ENCODE measurements at regions not wholly inside any gene's neighbourhood (a gene's known extent, or its start where the extent isn't known, plus 50 kb on each side); places are given as distances from the start of the nearest gene placed in this dataset.

GRCh38 chr2:133811409-133812125, 243.3 kb upstream of the NCKAP5 start:
- Histone ChIP-seq H3K9ac (ENCODE audit: low read length) (no peak overlapping the region), H3K36me3 (ENCODE audit: control insufficient read depth, insufficient read depth, low read length) (no peaks in the 10 kb centered on the region), H3K9me3 (ENCODE audit: control insufficient read depth, low read length) (no peaks in the 10 kb centered on the region), H3K4me1 (ENCODE audit: control insufficient read depth, insufficient read depth, low read length) (no peaks in the 10 kb centered on the region), H3K4me3 (ENCODE audit: low read length) (no peak overlapping the region), H3K27me3 (ENCODE audit: control insufficient read depth, insufficient read depth, low read length) (peaks cover 13% of the 10 kb centered on the region)

DNA sequence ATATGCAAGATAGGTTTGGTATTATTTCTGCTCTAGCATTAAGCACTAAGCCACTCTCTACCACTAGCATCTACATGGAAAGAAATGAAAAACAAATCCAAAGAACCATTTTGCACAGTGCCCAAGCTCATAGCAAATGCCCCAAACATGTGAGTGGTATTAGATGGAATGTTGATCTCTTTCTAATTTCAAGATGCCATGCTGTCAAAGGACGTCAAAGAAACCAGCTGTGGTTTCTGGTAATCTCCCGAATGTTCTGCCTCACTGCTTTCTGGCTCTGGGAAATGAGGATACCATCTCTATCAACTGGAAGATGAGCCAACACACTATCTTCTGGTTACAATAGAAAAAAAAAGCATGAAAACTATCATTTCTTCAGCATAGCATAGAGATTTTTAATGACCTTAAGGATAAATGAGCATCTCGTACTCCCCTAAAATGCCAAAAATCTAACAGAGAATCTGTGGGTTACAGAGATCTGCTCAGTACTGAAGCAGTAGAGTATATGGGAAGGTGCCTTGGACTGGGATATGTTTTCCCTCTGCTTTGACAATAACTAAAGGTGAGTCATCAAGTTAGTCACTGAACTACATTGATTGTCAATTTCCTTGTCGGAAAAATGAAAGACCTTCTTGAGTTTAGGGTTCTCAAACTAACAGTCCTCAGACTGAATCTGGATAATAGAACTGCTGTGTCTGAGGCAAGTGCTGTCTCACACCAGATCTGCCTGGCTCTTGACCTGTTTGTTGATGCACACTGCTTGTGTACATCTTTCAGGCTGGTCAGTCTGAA, 244.8 kb upstream of the NCKAP5 start:
- Histone ChIP-seq H3K36me3 (ENCODE audit: control insufficient read depth, insufficient read depth, low read length) (no peaks in the 10 kb centered on the region), H3K4me1 (ENCODE audit: control insufficient read depth, insufficient read depth, low read length) (peaks cover 5% of the 10 kb centered on the region), H3K27me3 (ENCODE audit: control insufficient read depth, insufficient read depth, low read length) (peaks cover 10% of the 10 kb centered on the region), H3K9ac (ENCODE audit: low read length) (no peak overlapping the region), H3K4me3 (ENCODE audit: low read length) (no peak overlapping the region), H3K9me3 (ENCODE audit: control insufficient read depth, low read length) (no peaks in the 10 kb centered on the region)

GRCh38 chr2:133814890-133815289, 246.6 kb upstream of the NCKAP5 start:
- no peaks in the 10 kb centered on the region for H3K36me3 ChIP-seq (ENCODE audit: control insufficient read depth, insufficient read depth, low read length)
- H3K9me3 ChIP-seq (ENCODE audit: control insufficient read depth, low read length): no peaks in the 10 kb centered on the region
- H3K9ac ChIP-seq (ENCODE audit: low read length): no peak overlapping the region
- H3K27me3 ChIP-seq (ENCODE audit: control insufficient read depth, insufficient read depth, low read length): peaks cover 10% of the 10 kb centered on the region
- H3K4me1 ChIP-seq (ENCODE audit: control insufficient read depth, insufficient read depth, low read length): peaks cover 6% of the 10 kb centered on the region
- H3K4me3 ChIP-seq (ENCODE audit: low read length): no peak overlapping the region

GRCh38 chr2:133816037-133816436, 247.8 kb upstream of the NCKAP5 start:
- no peaks in the 10 kb centered on the region for H3K9me3 ChIP-seq (ENCODE audit: control insufficient read depth, low read length)
- H3K9ac ChIP-seq (ENCODE audit: low read length): no peak overlapping the region
- peaks cover 6% of the 10 kb centered on the region for H3K4me1 ChIP-seq (ENCODE audit: control insufficient read depth, insufficient read depth, low read length)
- H3K27me3 ChIP-seq (ENCODE audit: control insufficient read depth, insufficient read depth, low read length): peaks cover 10% of the 10 kb centered on the region
- H3K4me3 ChIP-seq (ENCODE audit: low read length): no peak overlapping the region
- no peaks in the 10 kb centered on the region for H3K36me3 ChIP-seq (ENCODE audit: control insufficient read depth, insufficient read depth, low read length)

DNA sequence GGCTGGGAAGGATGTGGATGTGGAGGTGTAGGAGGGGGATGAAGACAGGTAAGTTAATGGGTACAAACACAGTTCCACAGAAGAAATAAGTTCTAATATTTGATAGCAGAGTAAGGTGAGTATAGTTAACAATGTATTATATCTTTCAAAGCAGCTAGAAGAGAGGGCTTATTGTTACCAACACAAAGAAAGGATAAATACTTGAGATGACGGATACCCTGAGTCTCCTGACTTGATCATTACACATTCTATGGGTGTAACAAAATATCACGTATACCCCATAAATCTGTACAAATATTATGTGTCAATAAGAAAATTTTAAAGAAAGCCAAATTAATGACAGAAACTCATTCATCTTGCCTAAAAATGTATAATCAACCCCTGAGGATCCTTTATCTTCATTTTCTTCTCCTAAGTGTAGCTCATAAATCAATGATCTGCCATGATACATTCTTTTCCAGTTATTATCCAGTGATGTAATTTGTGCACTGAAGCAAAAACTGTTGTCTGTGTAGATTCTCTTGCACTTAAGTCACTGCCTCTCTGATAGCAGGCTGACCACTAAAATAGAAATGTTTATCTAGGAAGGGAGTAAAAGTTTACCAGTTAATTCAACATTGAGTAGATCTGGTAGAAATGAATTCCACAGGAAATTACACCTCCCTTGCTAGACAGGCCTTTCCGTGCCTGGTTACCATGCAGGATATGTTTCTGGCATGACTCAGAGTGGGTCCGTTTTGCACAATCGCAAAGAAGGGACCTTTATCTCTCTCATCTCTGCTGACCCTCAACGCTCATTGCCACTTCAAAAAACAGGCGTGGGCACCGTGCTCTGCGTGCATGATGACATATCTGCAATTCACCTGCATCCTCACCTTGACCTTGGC, 249.7 kb upstream of the NCKAP5 start:
- H3K9me3 ChIP-seq (ENCODE audit: control insufficient read depth, low read length): no peaks in the 10 kb centered on the region
- H3K36me3 ChIP-seq (ENCODE audit: control insufficient read depth, insufficient read depth, low read length): no peaks in the 10 kb centered on the region
- no peak overlapping the region for H3K4me3 ChIP-seq (ENCODE audit: low read length)
- peaks cover 6% of the 10 kb centered on the region for H3K4me1 ChIP-seq (ENCODE audit: control insufficient read depth, insufficient read depth, low read length)
- no peak overlapping the region for H3K9ac ChIP-seq (ENCODE audit: low read length)
- H3K27me3 ChIP-seq (ENCODE audit: control insufficient read depth, insufficient read depth, low read length): peaks cover 8% of the 10 kb centered on the region

- Histone ChIP-seq H3K9ac (ENCODE audit: low read length) (no peak overlapping the region), H3K9me3 (ENCODE audit: control insufficient read depth, low read length) (no peaks in the 10 kb centered on the region), H3K4me1 (ENCODE audit: control insufficient read depth, insufficient read depth, low read length) (peaks cover 6% of the 10 kb centered on the region), H3K36me3 (ENCODE audit: control insufficient read depth, insufficient read depth, low read length) (no peaks in the 10 kb centered on the region), H3K4me3 (ENCODE audit: low read length) (no peak overlapping the region), H3K27me3 (ENCODE audit: control insufficient read depth, insufficient read depth, low read length) (peaks cover 6% of the 10 kb centered on the region)
These were observed 250.4 kb upstream of the NCKAP5 start for GRCh38 chr2:133818661-133819060.

DNA sequence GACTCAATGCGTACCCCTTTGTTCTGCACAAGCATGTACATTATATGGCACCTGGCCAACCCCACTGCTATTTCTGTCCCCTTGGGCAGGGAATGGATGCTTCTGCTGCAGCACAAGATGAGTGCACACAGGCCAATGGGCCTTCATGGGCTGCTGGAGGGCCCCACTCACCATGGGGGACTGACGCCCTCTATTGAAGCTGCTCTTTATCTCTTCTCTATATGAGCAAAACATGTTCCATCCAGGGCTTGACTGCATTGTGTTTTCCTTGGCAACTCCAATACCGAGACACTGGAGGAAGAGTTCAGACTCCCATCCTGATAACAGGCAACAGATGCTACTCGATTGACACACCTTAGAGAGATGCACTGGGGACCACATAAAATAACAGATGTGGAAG, 251.6 kb upstream of the NCKAP5 start:
- Histone ChIP-seq H3K9ac (ENCODE audit: low read length) (no peak overlapping the region), H3K36me3 (ENCODE audit: control insufficient read depth, insufficient read depth, low read length) (no peaks in the 10 kb centered on the region), H3K27me3 (ENCODE audit: control insufficient read depth, insufficient read depth, low read length) (no peaks in the 10 kb centered on the region), H3K4me1 (ENCODE audit: control insufficient read depth, insufficient read depth, low read length) (peaks cover 6% of the 10 kb centered on the region), H3K9me3 (ENCODE audit: control insufficient read depth, low read length) (no peaks in the 10 kb centered on the region), H3K4me3 (ENCODE audit: low read length) (no peak overlapping the region)

GRCh38 chr2:133821107-133821760, 253.0 kb upstream of the NCKAP5 start:
- H3K9me3 ChIP-seq (ENCODE audit: control insufficient read depth, low read length): no peaks in the 10 kb centered on the region
- H3K36me3 ChIP-seq (ENCODE audit: control insufficient read depth, insufficient read depth, low read length): no peaks in the 10 kb centered on the region
- peaks cover 6% of the 10 kb centered on the region for H3K4me1 ChIP-seq (ENCODE audit: control insufficient read depth, insufficient read depth, low read length)
- no peaks in the 10 kb centered on the region for H3K27me3 ChIP-seq (ENCODE audit: control insufficient read depth, insufficient read depth, low read length)
- no peak overlapping the region for H3K9ac ChIP-seq (ENCODE audit: low read length)
- H3K4me3 ChIP-seq (ENCODE audit: low read length): no peak overlapping the region

DNA sequence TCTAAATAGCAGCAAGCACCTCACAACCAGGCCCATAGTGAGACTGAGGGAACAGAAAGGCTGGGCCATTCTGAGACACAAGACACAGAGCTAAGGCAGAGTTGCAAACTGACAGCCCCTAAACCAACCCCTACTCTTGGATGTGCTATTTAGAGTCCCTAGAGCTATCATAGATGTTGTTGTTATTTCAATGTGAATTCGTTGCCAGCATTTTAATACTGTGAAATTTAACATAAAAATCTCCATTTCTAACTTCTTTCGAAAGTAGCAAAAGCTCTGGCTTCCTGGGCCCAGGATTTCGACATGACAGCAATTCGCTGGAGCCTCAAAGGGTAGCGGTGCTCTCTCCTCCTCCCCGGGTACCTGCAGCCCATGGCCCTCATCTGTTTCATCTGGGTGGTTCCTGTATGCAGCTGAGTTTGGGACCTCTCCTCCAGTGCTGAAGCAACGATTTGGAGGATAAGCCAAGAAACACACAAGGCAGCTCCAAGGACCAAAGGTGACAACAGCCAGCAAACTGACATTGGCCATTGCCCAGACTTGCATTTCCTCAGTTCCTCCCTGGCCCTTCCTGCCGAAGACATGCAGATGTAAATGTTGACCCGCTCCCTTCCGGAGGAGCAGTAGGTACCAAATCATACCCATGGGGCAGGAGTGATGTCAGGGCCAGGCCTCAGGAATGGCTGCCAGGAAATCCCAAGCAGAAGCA, 254.4 kb upstream of the NCKAP5 start:
- Histone ChIP-seq H3K4me3 (ENCODE audit: low read length) (no peak overlapping the region), H3K36me3 (ENCODE audit: control insufficient read depth, insufficient read depth, low read length) (no peaks in the 10 kb centered on the region), H3K9me3 (ENCODE audit: control insufficient read depth, low read length) (no peaks in the 10 kb centered on the region), H3K9ac (ENCODE audit: low read length) (no peak overlapping the region), H3K4me1 (ENCODE audit: control insufficient read depth, insufficient read depth, low read length) (peaks cover 4% of the 10 kb centered on the region), H3K27me3 (ENCODE audit: control insufficient read depth, insufficient read depth, low read length) (no peaks in the 10 kb centered on the region)

DNA sequence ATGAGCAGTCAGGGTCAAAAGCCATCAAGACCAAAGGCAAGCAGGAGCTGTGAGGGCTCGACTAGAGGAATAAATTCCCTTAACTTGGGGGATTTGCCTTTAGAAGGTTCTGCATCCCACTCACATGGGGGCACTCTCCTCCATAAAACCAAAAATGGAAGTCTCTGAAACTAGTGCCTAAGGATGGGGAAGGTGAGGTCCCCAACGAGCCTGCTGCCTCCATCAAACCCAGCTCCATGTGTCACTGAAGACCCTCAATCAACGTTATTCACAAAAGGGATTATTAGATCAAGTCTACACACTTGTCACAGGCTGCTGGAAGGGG, 254.9 kb upstream of the NCKAP5 start:
- no peaks in the 10 kb centered on the region for H3K36me3 ChIP-seq (ENCODE audit: control insufficient read depth, insufficient read depth, low read length)
- H3K9me3 ChIP-seq (ENCODE audit: control insufficient read depth, low read length): no peaks in the 10 kb centered on the region
- H3K4me3 ChIP-seq (ENCODE audit: low read length): no peak overlapping the region

GRCh38 chr2:133824869-133825268, 256.6 kb upstream of the NCKAP5 start:
- Histone ChIP-seq H3K4me1 (ENCODE audit: control insufficient read depth, insufficient read depth, low read length) (no peaks in the 10 kb centered on the region), H3K9me3 (ENCODE audit: control insufficient read depth, low read length) (no peaks in the 10 kb centered on the region), H3K27me3 (ENCODE audit: control insufficient read depth, insufficient read depth, low read length) (no peaks in the 10 kb centered on the region), H3K9ac (ENCODE audit: low read length) (no peak overlapping the region), H3K4me3 (ENCODE audit: low read length) (no peak overlapping the region), H3K36me3 (ENCODE audit: control insufficient read depth, insufficient read depth, low read length) (no peaks in the 10 kb centered on the region)

More for the DNA sequence above, 254.9 kb upstream of the NCKAP5 start:
- no peaks in the 10 kb centered on the region for H3K4me1 ChIP-seq (ENCODE audit: control insufficient read depth, insufficient read depth, low read length)
- no peak overlapping the region for H3K9ac ChIP-seq (ENCODE audit: low read length)
- no peaks in the 10 kb centered on the region for H3K27me3 ChIP-seq (ENCODE audit: control insufficient read depth, insufficient read depth, low read length)
